ENCODE measurements at regions not wholly inside any gene's neighbourhood (a gene's known extent, or its start where the extent isn't known, plus 50 kb on each side); places are given as distances from the start of the nearest gene placed in this dataset.

DNA sequence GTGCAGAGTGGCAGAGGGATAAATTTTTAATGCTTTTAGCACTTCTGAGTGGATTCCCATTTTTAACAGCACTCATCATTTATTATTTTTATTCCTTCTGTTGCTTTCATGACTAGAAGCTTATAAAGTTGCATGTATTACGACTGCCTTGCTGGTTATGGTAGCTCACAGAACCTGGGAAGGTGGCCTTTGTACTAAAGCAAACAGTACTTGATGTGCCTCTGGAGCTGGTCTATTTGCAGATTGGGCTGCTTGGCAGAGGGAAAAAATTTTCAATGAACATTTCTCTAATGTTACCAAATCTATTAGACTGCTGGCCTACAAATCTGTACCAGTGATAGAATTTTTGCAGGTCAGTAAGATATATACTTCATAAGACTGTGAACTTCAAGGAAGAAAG is 274.5 kb upstream of the C9orf72 start:
- no peak for DNase-seq (ENCODE audit: low spot score)
- in situ Hi-C loops (cut with HindIII; ENCODE audit: low sequenced_read_pairs) = no loop called here

DNA sequence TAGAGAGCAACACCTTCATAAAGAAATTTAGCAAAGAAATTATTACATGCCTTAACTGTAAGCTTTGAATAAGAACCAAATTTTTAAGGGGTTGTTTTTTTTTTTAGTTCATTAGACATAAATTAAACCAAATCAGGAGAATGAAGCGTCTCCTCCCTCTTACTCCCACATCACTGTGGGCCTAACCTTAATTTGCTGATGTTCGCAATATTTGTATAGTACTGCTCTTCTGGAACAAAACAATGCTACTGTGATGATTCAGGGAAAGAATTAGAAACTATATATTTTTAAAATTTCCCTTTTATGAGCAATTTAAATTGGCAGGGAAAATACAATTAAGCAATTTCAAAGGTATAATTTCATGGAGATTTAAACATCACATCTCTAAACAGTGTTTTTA is 275.0 kb upstream of the C9orf72 start:
- in situ Hi-C loops (cut with HindIII; ENCODE audit: low sequenced_read_pairs) = no loop called here
- no peak for DNase-seq (ENCODE audit: low spot score)

DNA sequence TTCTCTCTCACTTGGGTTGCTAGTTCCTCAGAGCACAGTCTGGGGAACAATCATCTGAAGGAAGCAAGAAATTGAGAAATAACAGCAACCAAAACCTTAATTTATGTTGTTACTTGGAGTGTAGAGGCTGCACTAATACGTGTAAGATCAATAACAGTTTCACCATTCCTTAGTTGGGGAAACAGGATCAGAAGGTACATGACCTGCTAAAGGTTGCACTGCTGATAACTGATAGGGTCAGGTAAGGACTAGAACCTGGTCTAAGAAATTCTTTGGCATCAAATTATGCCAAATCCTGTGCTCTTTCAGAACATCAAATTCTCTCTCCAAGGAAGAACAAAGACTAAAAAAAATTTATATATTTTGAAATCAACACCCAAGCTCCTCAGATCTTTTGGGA is 278.6 kb upstream of the C9orf72 start:
- no peak for DNase-seq (ENCODE audit: low spot score)
- in situ Hi-C loops (cut with HindIII; ENCODE audit: low sequenced_read_pairs) = no loop called here

DNA sequence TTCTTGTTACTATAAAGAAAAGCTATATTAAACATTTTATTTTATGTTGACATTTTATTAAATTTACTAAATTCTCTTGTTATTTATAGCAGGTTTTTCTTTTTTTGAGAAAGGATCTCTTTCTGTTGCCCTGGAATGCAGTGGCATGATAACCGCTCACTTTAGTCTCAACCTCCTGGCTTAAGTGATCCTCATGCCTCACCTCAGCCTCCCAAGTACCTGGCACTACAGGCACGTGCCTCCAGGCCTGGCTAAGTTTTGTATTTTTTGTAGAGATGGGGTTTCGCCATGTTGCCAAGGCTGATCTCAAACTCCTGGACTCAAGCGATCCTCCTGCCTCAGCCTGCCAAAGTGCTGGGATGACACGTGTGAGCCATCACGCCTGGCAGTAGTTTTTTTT is 280.2 kb upstream of the C9orf72 start:
- in situ Hi-C loops (cut with HindIII; ENCODE audit: low sequenced_read_pairs) = no loop called here
- DNase-seq (ENCODE audit: low spot score) = no peak

DNA sequence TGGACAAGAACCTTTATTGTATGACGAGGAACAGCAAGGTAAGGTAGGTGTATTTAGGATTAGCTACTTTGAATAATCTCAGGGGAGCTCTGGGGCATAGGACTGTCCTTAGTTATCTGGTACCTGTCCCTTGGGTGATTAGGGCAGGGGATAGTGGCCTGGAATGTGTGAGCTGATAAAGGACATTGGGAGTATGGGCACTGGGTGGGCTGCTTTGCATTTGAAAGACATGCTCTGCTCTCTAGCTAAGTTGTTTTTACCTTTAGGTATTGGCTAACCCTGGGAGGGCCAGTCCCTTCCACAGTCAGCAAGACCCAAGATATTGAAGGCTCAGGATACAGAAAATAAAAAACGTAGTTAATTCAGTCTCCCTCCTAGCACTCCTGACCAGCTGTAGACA is 282.8 kb upstream of the C9orf72 start:
- no peak for DNase-seq (ENCODE audit: low spot score)
- in situ Hi-C loops (cut with HindIII; ENCODE audit: low sequenced_read_pairs) = no loop called here

DNA sequence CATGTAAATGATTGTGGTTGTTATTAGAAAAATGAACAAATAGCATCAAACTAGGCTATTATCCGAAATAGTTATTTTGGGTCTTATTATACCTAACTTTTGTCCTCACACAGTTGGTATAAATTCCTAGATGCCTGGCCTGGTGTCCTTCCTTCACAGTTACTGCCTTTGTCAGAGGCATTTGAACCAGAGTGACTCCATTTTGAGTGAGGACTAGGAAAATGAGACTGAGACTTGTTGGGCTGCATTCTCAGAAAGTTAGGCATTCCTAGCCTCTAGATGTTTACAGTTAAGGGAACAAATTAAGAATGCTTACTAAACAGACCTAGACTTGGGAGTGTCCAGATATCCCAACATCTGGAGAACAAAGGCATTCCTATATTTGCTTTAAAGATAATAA is 283.5 kb upstream of the C9orf72 start:
- no peak for DNase-seq (ENCODE audit: low spot score)
- in situ Hi-C loops (cut with HindIII; ENCODE audit: low sequenced_read_pairs) = no loop called here

DNA sequence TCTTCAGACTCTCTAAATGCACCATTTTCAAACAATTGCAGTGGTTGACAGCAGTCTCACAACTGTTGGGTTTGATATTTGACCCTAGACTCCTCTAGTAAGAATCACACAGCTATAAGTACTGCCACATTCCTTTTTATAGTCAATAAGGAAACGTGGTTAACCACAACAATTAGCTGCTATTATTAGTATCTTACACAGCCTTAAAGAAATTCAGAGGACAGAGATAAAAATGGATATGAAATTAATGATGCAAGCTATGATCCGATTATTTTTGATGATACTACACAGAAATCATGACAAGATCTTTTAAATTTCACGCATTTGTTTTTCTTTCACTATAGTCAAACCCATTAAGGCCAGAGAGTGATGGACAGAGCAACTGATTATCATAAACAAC is 288.6 kb upstream of the C9orf72 start:
- in situ Hi-C loops (cut with HindIII; ENCODE audit: low sequenced_read_pairs) = no loop called here
- DNase-seq (ENCODE audit: low spot score) = no peak

DNA sequence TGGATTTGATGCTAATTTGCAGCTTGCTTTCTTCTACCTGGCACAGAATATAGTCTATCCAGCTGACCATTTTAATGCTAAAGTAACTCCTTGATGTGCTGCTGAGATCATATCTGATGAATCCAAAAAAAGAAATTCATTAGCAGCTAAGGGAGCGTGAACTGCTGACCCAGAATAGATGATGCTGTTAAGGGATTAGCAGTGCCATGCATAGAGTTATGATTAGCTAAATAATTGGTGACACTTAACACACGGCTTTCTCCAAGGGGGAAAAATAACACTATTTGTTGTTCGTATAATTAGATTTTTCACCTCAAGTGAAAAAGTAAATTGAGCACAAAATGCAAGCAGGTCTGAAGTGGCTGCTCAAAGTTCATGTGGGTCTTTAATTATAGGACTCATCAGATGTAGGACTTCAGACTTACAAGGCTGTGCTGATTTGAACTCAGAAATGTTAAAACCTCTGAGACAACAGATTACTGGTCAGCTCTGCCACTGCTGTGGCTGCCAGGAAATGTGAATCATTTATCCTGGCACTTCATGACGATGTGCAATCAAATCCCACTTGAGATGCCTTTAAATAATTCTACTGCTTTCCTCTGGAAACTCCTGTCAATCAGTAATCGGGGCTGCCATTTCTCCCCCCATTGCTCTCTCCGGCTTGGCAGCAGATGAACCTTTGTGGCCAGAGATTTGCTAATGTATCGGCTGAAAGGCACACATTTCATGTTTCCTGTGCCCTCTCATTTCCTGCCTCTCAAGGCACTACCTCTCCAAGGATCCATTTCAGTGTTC is 291.6 kb upstream of the C9orf72 start:
- in situ Hi-C loops (cut with HindIII; ENCODE audit: low sequenced_read_pairs) = no loop called here
- no peak for DNase-seq (ENCODE audit: low spot score)

DNA sequence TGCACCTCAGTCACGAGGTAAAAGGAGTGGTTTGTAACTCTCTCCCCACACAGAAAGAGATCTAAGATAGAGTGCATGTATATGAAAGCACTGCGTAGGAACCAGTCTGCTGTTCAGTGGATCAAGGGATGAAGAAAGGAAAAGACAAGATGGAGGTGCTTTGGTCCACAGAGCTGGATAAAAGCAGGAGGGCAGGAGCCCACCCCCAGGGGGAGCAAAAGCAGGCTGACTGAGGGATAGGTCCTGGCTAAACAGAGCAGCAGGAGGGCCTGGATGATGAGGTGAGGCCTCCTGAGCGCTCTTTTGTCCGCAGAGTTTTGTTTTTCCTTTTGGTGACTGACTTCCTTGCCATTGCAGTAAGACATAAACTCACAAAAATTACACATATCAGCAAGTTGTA is 293.5 kb upstream of the C9orf72 start:
- no peak for DNase-seq (ENCODE audit: low spot score)
- in situ Hi-C loops (cut with HindIII; ENCODE audit: low sequenced_read_pairs) = no loop called here

DNA sequence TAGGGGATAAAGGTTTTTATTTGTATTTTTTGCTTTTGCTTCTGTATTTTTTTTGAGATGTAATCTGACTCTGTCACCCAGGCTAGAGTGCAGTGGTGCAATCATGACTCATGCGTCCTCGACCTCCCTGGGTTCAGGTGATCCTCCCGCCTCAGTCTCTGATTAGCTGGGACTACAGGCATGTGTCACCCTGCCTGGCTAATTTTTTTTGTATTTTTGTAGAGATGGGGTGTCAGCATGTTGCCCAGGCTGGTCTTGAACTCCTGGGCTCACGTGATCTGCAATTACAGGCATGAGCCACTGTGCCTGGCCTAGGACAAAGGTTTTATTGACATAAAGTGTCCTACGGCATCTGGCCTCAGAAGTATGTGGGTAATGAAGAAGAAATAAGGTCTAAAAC is 297.1 kb upstream of the C9orf72 start:
- no peak for DNase-seq (ENCODE audit: low spot score)
- in situ Hi-C loops (cut with HindIII; ENCODE audit: low sequenced_read_pairs) = no loop called here

DNA sequence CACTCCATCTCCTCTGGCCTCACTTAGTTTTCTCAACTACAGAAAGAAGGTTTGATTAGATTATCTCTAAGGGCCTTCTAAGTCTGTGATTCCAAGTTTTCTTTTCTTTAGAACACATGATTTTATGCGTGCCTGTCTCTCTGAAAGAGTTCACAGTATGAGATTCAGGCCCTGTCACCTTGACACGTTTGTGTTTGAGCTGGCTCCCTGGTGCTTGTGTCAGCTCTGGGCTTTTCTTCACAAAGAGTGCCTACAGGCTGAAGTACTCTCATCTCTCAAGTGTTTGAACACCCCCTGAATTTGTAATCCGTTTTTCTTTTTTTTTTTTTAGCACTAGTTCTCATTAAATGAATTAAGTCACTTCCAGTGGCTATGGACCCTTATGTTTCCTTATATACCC is 306.9 kb upstream of the C9orf72 start:
- in situ Hi-C loops (cut with HindIII; ENCODE audit: low sequenced_read_pairs) = no loop called here

DNA sequence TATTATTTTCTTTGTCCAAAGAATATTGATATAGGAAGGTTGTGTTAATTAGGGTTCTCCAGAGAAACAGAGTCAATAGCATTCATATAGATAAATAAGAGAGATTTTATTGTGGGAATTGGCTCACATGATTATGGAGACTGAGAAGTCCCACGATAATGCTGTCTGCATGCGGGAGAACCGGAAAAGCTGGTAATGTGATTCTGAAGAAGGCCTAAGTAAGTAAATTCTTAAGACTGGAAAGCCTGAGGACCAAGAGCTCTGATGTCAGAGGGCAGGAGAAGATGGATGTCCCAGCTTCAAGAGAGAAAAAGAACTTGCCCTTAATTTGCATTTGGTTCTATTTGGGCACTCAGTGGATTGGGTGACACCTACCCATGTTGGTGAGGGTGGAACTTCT is 307.4 kb upstream of the C9orf72 start:
- DNase-seq (ENCODE audit: low spot score) = no peak
- in situ Hi-C loops (cut with HindIII; ENCODE audit: low sequenced_read_pairs) = no loop called here

More for the DNA sequence above, 306.9 kb upstream of the C9orf72 start:
- DNase-seq (ENCODE audit: low spot score) = no peak

DNA sequence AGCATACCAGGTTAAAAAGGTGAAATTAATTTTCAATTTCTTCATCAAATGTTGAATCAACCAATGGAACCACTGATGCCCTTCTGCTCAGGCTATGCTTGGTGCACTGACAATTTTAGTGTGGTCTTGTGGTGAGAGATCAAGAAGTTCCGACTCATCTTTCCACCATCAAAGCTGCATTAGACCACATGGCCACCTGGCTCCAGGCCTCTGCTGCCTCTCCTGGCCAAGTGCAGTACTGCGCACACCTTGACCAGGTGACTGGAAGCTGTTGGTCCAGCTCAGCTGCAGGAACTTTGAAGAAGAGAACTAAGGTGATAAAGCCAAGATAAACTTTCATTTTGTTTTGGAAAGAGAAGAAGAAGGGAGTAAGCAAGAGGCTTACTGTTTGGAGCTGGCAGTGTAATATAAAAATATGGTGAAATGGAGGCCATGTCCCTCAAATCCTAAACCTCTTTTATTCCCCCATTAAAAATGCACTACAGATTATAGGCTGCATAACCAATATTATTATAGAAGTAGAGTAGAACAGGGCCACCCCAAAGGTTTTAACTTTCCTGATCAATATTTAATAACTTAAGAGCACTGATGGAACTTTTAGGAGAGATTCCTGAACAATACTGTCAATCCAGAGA is 315.5 kb upstream of the C9orf72 start:
- in situ Hi-C loops (cut with HindIII; ENCODE audit: low sequenced_read_pairs) = no loop called here
- DNase-seq (ENCODE audit: low spot score) = no peak

DNA sequence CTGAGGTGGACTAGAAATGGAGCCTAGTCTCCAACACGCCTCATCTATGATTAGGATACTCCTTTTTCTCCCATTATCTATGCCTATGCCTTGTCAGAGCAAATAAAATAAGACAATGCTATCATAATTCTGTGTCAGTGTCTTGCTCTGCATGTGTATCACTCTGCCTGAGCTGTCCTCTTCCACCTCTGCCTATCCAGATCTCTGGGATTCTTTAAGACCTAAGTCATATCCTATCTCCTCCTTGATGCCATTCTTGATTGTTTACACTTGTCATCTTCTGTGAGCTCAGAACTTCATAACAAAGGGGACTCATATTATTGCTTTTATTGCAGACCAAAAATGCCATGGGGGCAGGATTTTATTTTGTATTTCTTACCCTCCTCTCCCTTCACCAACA is 351.2 kb upstream of the C9orf72 start:
- DNase-seq (ENCODE audit: low spot score) = no peak
- in situ Hi-C loops (cut with HindIII; ENCODE audit: low sequenced_read_pairs) = no loop called here

DNA sequence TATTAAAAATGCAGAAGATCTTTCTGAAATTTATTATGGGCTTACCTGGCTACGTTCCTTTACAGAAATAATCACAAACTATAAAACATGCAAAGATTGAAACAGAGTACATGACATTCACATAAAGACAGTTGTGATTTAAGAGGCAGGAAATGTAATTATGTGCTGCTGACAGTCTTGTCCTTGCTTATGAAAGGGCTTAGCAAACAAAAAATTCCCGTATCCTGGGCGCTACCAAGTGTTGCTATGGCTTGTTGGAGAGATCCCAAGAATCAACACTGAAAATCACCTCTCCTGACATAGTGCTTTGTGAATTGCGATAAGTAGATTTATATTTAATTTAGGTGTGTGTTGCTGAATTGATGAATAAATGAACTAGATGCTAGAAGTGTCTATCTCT is 352.5 kb upstream of the C9orf72 start:
- in situ Hi-C loops (cut with HindIII; ENCODE audit: low sequenced_read_pairs) = no loop called here
- no peak for DNase-seq (ENCODE audit: low spot score)

DNA sequence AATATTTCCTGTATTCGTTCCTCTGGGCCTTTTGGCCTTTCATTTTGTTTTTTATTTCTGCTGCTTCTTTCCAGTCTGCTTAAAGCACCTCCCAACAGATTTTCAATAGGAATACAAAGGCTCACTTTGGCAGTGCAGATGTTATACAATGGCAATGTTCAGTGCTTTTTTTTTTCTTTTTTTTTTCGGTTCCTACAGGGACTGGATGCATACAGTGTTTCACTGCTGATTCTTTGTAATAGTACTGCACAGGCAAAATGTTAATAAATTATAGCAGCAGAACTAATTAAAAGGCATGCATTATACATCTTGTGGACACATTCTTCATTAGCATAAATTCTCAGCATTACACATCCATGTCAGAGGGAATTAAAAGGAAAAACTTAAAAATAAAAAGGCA is 356.6 kb upstream of the C9orf72 start:
- in situ Hi-C loops (cut with HindIII; ENCODE audit: low sequenced_read_pairs) = no loop called here
- DNase-seq (ENCODE audit: low spot score) = no peak

DNA sequence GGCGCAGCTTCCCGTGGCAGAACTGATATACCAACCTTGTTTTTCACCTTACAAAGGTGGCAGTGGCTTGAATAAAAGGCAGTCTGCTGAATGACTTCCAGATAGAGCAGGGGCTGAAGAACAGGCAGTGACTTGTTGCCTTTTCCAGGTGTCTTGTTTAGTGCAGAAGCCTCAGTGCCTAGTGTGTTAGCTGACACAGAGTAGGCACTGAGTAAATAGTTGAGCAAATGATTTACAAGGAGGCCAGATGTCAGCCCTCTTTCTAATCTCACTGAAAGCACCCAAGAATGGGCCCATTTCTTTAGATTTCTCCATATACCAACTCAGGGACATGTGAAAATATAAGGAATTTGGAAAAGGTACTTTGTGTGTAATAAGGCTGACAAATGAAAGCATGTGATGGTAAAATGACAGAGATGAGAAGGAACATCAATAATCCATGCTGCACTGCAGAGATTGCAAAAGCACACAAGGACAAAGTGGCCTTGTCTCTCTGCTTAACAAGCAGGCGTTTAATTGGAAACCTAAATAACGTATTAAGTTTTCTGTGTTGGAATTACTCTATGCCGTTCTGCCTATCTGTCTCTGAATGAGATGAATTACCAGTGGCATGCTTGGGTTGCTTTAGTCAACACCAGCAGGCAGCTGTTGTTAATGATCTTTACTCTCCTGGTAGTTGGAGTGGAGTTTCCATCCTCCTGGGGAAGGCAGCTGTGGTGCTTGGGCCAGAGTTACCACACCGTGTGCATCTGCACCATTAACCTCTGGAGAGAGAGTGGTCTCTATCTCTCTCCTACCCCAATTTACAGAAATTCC is 360.1 kb upstream of the C9orf72 start:
- no peak for DNase-seq (ENCODE audit: low spot score)
- in situ Hi-C loops (cut with HindIII; ENCODE audit: low sequenced_read_pairs) = no loop called here

DNA sequence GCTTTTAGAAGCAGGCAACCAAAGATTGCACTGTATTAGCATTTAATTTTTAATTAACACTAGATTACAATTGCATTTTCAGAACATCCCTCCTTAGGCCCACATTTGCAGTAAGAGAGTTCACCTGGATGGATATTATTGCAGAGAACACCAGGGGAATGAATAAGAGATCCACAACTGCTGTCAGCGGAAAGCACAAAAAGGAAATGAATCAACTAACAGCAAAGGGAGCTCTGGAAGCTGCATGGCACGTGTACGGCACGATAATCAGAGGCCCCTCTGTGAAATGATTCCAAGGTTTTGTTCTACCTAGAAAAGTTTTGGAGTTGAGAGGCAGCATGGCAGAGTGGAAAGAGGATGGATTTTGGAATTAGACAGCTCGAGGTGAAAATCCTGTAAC is 361.2 kb upstream of the C9orf72 start:
- DNase-seq (ENCODE audit: low spot score) = no peak
- in situ Hi-C loops (cut with HindIII; ENCODE audit: low sequenced_read_pairs) = no loop called here

DNA sequence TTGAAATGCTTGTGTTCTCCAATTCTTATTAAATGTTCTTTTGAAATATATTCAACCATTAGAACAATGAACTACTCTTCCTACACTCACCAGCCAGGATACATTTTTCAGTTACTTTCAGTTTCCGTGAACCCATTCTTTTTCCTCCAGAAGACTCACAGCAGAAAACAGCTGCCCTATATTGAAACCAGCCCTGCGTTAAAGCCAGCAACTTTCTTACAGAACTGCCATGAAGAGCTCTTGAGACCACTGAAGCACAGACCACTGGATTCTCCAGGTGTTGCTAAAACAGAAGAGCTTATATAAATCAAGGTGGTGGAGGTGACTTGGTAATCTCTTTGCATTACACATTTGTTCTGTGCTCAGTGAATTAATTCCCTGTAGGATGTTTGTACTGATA is 365.9 kb upstream of the C9orf72 start:
- in situ Hi-C loops (cut with HindIII; ENCODE audit: low sequenced_read_pairs) = no loop called here
- DNase-seq (ENCODE audit: low spot score) = no peak

DNA sequence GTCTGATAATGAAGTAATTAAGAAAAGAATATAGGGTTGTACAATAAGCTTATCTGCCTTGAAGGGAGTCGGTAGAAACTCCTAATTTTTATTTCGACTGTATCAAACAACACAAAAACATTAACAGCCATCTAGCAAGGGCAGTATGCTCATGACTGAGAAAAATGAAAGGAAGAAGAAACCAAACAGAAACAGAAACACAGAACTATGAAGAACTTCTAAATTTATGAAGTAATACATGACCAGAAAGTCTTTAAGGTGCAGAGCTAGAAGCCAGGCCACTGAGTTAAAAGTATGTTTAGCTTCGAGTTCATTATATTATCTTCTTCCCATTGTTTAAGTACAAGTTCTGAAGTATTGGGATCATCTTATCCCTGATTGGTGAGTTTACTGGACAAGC is 367.3 kb upstream of the C9orf72 start:
- in situ Hi-C loops (cut with HindIII; ENCODE audit: low sequenced_read_pairs) = no loop called here
- DNase-seq (ENCODE audit: low spot score) = no peak

Measured in G401 (cell line).